ENCODE measurements at regions not wholly inside any gene's neighbourhood (a gene's known extent, or its start where the extent isn't known, plus 50 kb on each side); places are given as distances from the start of the nearest gene placed in this dataset.

DNA sequence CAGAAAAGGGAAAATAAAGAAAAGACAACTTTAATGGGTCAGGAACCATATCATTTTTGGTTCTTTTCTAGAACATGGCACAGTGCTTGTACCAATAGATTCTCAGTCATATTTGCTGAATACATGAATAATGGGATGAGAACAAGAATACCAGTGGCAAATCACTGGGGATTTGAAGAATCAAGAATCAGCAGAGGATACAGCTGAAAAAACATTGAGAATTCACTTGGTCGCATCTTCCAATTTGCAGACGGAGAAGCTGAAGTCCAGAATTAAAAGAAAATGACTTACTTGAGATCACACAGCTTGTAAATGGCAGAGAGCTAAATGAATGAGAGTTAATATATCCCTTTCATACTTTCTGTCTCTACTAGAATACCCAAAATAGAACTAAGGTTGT is 362.2 kb downstream of the RAD51AP2 start:
- Histone ChIP-seq H3K27ac (ENCODE audit: control insufficient read depth, insufficient read depth) (no peak overlapping the region), H3K27me3 (replicated peaks in 1 of 2; ENCODE audit: control insufficient read depth in 2 of 2, insufficient read depth in 2 of 2, low read length in 1 of 2) (no peaks in the 10 kb centered on the region), H2AFZ (ENCODE audit: control insufficient read depth, low read depth, low read length) (no peak overlapping the region), H3K36me3 (ENCODE audit: control insufficient read depth in 2 of 2, insufficient read depth in 2 of 2, low read length in 1 of 2) (no peaks in the 10 kb centered on the region), H3K79me2 (ENCODE audit: control insufficient read depth, insufficient read depth, low read length) (no peaks in the 10 kb centered on the region), H3K9ac (ENCODE audit: control insufficient read depth, insufficient read depth, low read length) (no peak overlapping the region), H3K4me1 (ENCODE audit: control insufficient read depth, insufficient read depth, low read length) (no peaks in the 10 kb centered on the region), H3K4me2 (ENCODE audit: control insufficient read depth, insufficient read depth) (no peak overlapping the region), H4K20me1 (ENCODE audit: control insufficient read depth, insufficient read depth) (no peaks in the 10 kb centered on the region), H3K9me3 (replicated peaks; ENCODE audit: control insufficient read depth, insufficient read depth, low read length) (no peaks in the 10 kb centered on the region), H3K4me3 (no peak overlapping the region)
- 64% methylated on average over 2 of the region's 2 CpGs for WGBS (ENCODE audit: insufficient coverage, insufficient replicate concordance, low lambda C conversion rate, missing lambda C conversion rate)
- FAIRE-seq, result no peak
- ChIA-PET SMC1A (ENCODE audit: uncharacterized antibody, unreplicated experiment) (no interaction called here), RAD21 (ENCODE audit: unreplicated experiment) (no interaction called here), POLR2A (no interaction called here), CTCF (no interaction called here)
- in situ Hi-C loops (cut with MboI), result no loop called here
- ATAC-seq, result no peak
- intact Hi-C loops (cut with micrococcal nuclease; ENCODE audit: unreplicated experiment), result no loop called here
- TF ChIP-seq MEF2B (IDR thresholded peaks at IDR 0.05; ENCODE audit: partially characterized antibody, poor library complexity, severe bottlenecking) (no peak), MXI1 (IDR thresholded peaks at IDR 0.05; ENCODE audit: low read depth, low read length) (no peak)
- TF ChIP-seq, protein P1, sequence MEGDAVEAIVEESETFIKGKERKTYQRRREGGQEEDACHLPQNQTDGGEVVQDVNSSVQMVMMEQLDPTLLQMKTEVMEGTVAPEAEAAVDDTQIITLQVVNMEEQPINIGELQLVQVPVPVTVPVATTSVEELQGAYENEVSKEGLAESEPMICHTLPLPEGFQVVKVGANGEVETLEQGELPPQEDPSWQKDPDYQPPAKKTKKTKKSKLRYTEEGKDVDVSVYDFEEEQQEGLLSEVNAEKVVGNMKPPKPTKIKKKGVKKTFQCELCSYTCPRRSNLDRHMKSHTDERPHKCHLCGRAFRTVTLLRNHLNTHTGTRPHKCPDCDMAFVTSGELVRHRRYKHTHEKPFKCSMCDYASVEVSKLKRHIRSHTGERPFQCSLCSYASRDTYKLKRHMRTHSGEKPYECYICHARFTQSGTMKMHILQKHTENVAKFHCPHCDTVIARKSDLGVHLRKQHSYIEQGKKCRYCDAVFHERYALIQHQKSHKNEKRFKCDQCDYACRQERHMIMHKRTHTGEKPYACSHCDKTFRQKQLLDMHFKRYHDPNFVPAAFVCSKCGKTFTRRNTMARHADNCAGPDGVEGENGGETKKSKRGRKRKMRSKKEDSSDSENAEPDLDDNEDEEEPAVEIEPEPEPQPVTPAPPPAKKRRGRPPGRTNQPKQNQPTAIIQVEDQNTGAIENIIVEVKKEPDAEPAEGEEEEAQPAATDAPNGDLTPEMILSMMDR (IDR thresholded peaks at IDR 0.05 in 2 of 3, conservative IDR thresholded peaks at IDR 0.05 in 1 of 3; ENCODE audit: control insufficient read depth in 2 of 3, extremely low read depth in 1 of 3, insufficient read depth in 1 of 3, low read depth in 3 of 3, low read length in 3 of 3), result no peak
- TF ChIP-seq, protein P2, sequence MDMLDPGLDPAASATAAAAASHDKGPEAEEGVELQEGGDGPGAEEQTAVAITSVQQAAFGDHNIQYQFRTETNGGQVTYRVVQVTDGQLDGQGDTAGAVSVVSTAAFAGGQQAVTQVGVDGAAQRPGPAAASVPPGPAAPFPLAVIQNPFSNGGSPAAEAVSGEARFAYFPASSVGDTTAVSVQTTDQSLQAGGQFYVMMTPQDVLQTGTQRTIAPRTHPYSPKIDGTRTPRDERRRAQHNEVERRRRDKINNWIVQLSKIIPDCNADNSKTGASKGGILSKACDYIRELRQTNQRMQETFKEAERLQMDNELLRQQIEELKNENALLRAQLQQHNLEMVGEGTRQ (IDR thresholded peaks at IDR 0.05; ENCODE audit: borderline replicate concordance, low read depth, low read length), result no peak
- BruUV-seq (replicated peaks), result no TSS peak
- no peak for DNase-seq (ENCODE audit: low read depth, low spot score)

DNA sequence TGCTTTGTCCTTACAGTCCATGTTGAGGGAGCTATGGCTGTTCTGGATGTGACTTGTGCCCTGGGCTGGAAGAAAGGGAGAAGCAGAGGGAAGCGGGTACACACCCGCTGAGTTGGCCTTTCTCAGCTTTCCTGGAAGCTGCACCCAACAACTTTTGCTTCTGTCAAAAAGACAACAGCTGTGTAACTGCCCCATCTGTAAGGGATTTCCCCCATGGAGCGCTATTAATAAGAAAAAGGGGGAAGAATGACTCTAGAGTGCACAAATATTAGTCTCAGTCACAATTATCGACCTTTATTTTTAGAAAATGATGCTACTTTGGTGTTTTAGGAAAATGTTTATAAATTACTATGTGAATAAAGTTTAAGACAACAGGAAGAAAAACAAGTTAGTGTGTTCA is 368.3 kb downstream of the RAD51AP2 start:
- Histone ChIP-seq H3K9ac (ENCODE audit: control insufficient read depth, insufficient read depth, low read length) (no peak overlapping the region), H3K27me3 (replicated peaks in 1 of 2; ENCODE audit: control insufficient read depth in 2 of 2, insufficient read depth in 2 of 2, low read length in 1 of 2) (no peaks in the 10 kb centered on the region), H3K4me3 (no peak overlapping the region), H3K79me2 (ENCODE audit: control insufficient read depth, insufficient read depth, low read length) (no peaks in the 10 kb centered on the region), H3K4me2 (ENCODE audit: control insufficient read depth, insufficient read depth) (no peak overlapping the region), H4K20me1 (ENCODE audit: control insufficient read depth, insufficient read depth) (no peaks in the 10 kb centered on the region), H3K4me1 (ENCODE audit: control insufficient read depth, insufficient read depth, low read length) (no peaks in the 10 kb centered on the region), H3K36me3 (ENCODE audit: control insufficient read depth in 2 of 2, insufficient read depth in 2 of 2, low read length in 1 of 2) (no peaks in the 10 kb centered on the region), H3K9me3 (replicated peaks; ENCODE audit: control insufficient read depth, insufficient read depth, low read length) (no peaks in the 10 kb centered on the region), H2AFZ (ENCODE audit: control insufficient read depth, low read depth, low read length) (no peak overlapping the region), H3K27ac (ENCODE audit: control insufficient read depth, insufficient read depth) (no peak overlapping the region)
- ChIA-PET RAD21 (ENCODE audit: unreplicated experiment) (no interaction called here), CTCF (no interaction called here), POLR2A (no interaction called here), SMC1A (ENCODE audit: uncharacterized antibody, unreplicated experiment) (no interaction called here)
- intact Hi-C loops (cut with micrococcal nuclease; ENCODE audit: unreplicated experiment), result loop anchor here (10.0 kb wide), 1 partner anchor 375 kb away; no protein-coding TSS in a partner anchor
- in situ Hi-C loops (cut with MboI), result no loop called here
- FAIRE-seq (no peak), ATAC-seq (no peak), DNase-seq (ENCODE audit: low read depth, low spot score) (no peak)
- WGBS (ENCODE audit: insufficient coverage, insufficient replicate concordance, low lambda C conversion rate, missing lambda C conversion rate), result 0% methylated on average over 4 of the region's 4 CpGs
- no TSS peak for BruUV-seq (replicated peaks)
- no peak for TF ChIP-seq RUNX3 (IDR thresholded peaks at IDR 0.05; ENCODE audit: low read length)
- TF ChIP-seq MYB (IDR thresholded peaks at IDR 0.05; ENCODE audit: borderline replicate concordance, low read depth, low read length), result no peak
- no peak for TF ChIP-seq MTA2 (IDR thresholded peaks at IDR 0.05; ENCODE audit: low read depth)
- no peak for TF ChIP-seq IKZF2 (IDR thresholded peaks at IDR 0.05)
- TF ChIP-seq YY1 (IDR thresholded peaks at IDR 0.05; ENCODE audit: low read depth, low read length), result no peak
- no peak for TF ChIP-seq ZBTB33 (IDR thresholded peaks at IDR 0.05)
- TF ChIP-seq EGR1 (IDR thresholded peaks at IDR 0.05; ENCODE audit: borderline replicate concordance in 1 of 2, low read depth in 2 of 2, low read length in 2 of 2), result no peak
